Right lobe of liver (tissue), 4 donors: ENCODE measurements at regions not wholly inside any gene's neighbourhood (a gene's known extent, or its start where the extent isn't known, plus 50 kb on each side); places are given as distances from the start of the nearest gene placed in this dataset.

Experiments
- POLR2A ChIP-seq: fragments of 450-650 bp; IDR thresholded peaks from one replicate; pipeline ENCODE4 v1.6.1; 2017; ENCODE audit warnings: antibody characterized with exemption, mild to moderate bottlenecking
- TF ChIP-seq, protein P1 (sequence below), 4 donors: fragments of 200-600 bp in 3 of 4; fragments of 450-650 bp in 1 of 4; IDR thresholded peaks; one replicate each; pipeline versions ENCODE4 v1.5.1 to v1.8.0; 2016 to 2022; ENCODE audit warnings: antibody characterized with exemption in 4 of 4, mild to moderate bottlenecking in 2 of 4
- donor health status: DM: no; HTN: no; CAD: no.
- donor health status: DM: no; HTN: no; CAD: no.
- donor health status: DM: no; HTN: yes; CAD: no.

DNA sequence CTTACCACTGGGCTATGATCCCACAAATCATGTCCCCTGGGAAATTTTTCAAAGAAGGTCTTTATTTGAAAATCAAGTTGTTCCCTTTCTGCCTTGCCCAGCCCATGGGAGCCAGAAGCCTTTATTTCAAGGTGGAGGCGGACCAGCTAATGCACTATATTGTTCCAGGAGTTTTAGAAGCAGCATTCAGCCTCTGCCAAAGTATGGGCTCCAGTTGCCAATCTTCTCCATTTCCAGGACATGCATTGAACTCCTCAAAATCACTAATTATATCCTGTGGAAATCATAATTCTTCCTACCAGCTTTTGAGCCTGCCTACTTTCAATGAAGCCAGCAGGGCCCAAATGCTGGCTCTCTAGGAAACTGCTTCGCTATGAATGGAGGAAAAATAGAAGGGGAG lies 195.8 kb downstream of the RAD51AP2 start:
- TF ChIP-seq, protein P1, sequence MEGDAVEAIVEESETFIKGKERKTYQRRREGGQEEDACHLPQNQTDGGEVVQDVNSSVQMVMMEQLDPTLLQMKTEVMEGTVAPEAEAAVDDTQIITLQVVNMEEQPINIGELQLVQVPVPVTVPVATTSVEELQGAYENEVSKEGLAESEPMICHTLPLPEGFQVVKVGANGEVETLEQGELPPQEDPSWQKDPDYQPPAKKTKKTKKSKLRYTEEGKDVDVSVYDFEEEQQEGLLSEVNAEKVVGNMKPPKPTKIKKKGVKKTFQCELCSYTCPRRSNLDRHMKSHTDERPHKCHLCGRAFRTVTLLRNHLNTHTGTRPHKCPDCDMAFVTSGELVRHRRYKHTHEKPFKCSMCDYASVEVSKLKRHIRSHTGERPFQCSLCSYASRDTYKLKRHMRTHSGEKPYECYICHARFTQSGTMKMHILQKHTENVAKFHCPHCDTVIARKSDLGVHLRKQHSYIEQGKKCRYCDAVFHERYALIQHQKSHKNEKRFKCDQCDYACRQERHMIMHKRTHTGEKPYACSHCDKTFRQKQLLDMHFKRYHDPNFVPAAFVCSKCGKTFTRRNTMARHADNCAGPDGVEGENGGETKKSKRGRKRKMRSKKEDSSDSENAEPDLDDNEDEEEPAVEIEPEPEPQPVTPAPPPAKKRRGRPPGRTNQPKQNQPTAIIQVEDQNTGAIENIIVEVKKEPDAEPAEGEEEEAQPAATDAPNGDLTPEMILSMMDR (IDR thresholded peaks at IDR 0.05), result no peak
- no peak for TF ChIP-seq POLR2A
